ENCODE measurements at regions not wholly inside any gene's neighbourhood (a gene's known extent, or its start where the extent isn't known, plus 50 kb on each side); places are given as distances from the start of the nearest gene placed in this dataset.

DNA sequence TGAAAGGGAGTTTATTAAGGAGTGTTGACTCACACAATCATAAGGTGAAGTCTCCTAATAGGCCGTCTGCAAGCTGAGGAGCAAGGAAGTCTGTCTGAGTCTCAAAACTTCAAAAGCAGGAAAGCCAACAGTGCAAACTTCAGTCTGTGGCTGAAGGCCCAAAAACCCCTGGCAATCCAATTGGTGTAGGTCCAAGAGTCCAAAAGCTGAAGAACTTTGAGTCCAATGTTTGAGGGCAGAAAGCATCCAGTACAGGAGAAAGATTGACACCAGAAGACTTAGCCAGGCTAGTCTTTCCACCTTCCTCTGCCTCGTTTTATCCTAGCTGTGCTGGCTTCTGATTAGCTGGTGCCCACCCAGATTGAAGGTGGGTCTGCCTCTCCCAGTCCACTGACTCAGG is 535.2 kb downstream of the ARAP2 start:
- TF ChIP-seq, protein P1, sequence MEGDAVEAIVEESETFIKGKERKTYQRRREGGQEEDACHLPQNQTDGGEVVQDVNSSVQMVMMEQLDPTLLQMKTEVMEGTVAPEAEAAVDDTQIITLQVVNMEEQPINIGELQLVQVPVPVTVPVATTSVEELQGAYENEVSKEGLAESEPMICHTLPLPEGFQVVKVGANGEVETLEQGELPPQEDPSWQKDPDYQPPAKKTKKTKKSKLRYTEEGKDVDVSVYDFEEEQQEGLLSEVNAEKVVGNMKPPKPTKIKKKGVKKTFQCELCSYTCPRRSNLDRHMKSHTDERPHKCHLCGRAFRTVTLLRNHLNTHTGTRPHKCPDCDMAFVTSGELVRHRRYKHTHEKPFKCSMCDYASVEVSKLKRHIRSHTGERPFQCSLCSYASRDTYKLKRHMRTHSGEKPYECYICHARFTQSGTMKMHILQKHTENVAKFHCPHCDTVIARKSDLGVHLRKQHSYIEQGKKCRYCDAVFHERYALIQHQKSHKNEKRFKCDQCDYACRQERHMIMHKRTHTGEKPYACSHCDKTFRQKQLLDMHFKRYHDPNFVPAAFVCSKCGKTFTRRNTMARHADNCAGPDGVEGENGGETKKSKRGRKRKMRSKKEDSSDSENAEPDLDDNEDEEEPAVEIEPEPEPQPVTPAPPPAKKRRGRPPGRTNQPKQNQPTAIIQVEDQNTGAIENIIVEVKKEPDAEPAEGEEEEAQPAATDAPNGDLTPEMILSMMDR (IDR thresholded peaks at IDR 0.05), result no peak
- TF ChIP-seq POLR2AphosphoS5 (IDR thresholded peaks at IDR 0.05) (no peak), POLR2A (IDR thresholded peaks at IDR 0.05) (no peak)
